ENCODE measurements at regions not wholly inside any gene's neighbourhood (a gene's known extent, or its start where the extent isn't known, plus 50 kb on each side); places are given as distances from the start of the nearest gene placed in this dataset.
A peak's percentile ranks its signal among the peaks of the same experiment; 100 is the strongest.
"Not testable (repeated sequence)": the region's sequence is repeated elsewhere in the genome, so short reads cannot be mapped to it uniquely, and the experiment has no call there.

- peaks cover 3 to 23% (median 15%) of the 10 kb centered on the region in 4 donors for H3K4me1 ChIP-seq
- H3K27ac ChIP-seq: no peak overlapping the region
- no peaks in the 10 kb centered on the region for H3K9me3 ChIP-seq
- H3K36me3 ChIP-seq: no peaks in the 10 kb centered on the region
- H3K27me3 ChIP-seq: no peaks in the 10 kb centered on the region
- no peak for DNase-seq
- no peak overlapping the region for H3K4me3 ChIP-seq
- no peak for TF ChIP-seq POLR2AphosphoS5 (IDR thresholded peaks at IDR 0.05)
- TF ChIP-seq POLR2A (IDR thresholded peaks at IDR 0.05): no peak
- ATAC-seq (ENCODE audit: low FRiP score in 2 of 2): no peak
- 61 to 62% methylated on average over 5 of the region's 5 CpGs for WGBS, 2 donors
Measured at GRCh38 chr10:114713525-114714090, 55.5 kb upstream of the ABLIM1 start.

- H3K36me3 ChIP-seq: no peaks in the 10 kb centered on the region
- H3K4me1 ChIP-seq: peaks cover 3 to 23% (median 17%) of the 10 kb centered on the region in 4 donors
- H3K9me3 ChIP-seq: no peaks in the 10 kb centered on the region
- H3K4me3 ChIP-seq: no peak overlapping the region
- DNase-seq (no peak), ATAC-seq (ENCODE audit: low FRiP score in 2 of 2) (no peak)
- H3K27ac ChIP-seq: peak overlapping the region in 1 of 4 donors; percentile 19
- TF ChIP-seq POLR2A (IDR thresholded peaks at IDR 0.05) (no peak), CTCF (IDR thresholded peaks at IDR 0.05) (no peak), POLR2AphosphoS5 (IDR thresholded peaks at IDR 0.05) (no peak)
- H3K27me3 ChIP-seq: no peaks in the 10 kb centered on the region
- WGBS, 2 donors: 42 to 53% methylated on average over 5 of the region's 5 CpGs
Measured at GRCh38 chr10:114714281-114714741, 56.2 kb upstream of the ABLIM1 start.

- Histone ChIP-seq H3K36me3 (no peaks in the 10 kb centered on the region), H3K9me3 (no peaks in the 10 kb centered on the region), H3K27me3 (no peaks in the 10 kb centered on the region), H3K4me3 (no peak overlapping the region), H3K27ac (no peak overlapping the region), H3K4me1 (peaks cover 3 to 23% (median 18%) of the 10 kb centered on the region in 4 donors)
- no peak for DNase-seq
- ATAC-seq (ENCODE audit: low FRiP score in 2 of 2): peak in 1 of 2 donors; percentile 52
- 50 to 52% methylated on average over 7 of the region's 7 CpGs for WGBS, 2 donors
- TF ChIP-seq EP300 (IDR thresholded peaks at IDR 0.05) (no peak), CTCF (IDR thresholded peaks at IDR 0.05) (no peak), POLR2A (IDR thresholded peaks at IDR 0.05) (no peak), POLR2AphosphoS5 (IDR thresholded peaks at IDR 0.05) (no peak)
Measured at GRCh38 chr10:114715171-114715670, 57.1 kb upstream of the ABLIM1 start.

GRCh38 chr10:114716811-114717404 lies 58.8 kb upstream of the ABLIM1 start:
- 82 to 92% methylated on average over 2 of the region's 2 CpGs for WGBS, 2 donors
- no peaks in the 10 kb centered on the region for H3K9me3 ChIP-seq
- peaks cover 3 to 28% (median 19%) of the 10 kb centered on the region in 4 donors for H3K4me1 ChIP-seq
- H3K27ac ChIP-seq: no peak overlapping the region
- H3K27me3 ChIP-seq: no peaks in the 10 kb centered on the region
- TF ChIP-seq POLR2A (IDR thresholded peaks at IDR 0.05) (no peak), CTCF (IDR thresholded peaks at IDR 0.05) (no peak), EP300 (IDR thresholded peaks at IDR 0.05) (no peak), POLR2AphosphoS5 (IDR thresholded peaks at IDR 0.05) (no peak)
- H3K36me3 ChIP-seq: no peaks in the 10 kb centered on the region
- DNase-seq: no peak
- no peak overlapping the region for H3K4me3 ChIP-seq
- peak in 1 of 2 donors; percentile 41 for ATAC-seq (ENCODE audit: low FRiP score in 2 of 2)

GRCh38 chr10:114717881-114718280 lies 59.8 kb upstream of the ABLIM1 start:
- not testable (repeated sequence) for H3K9me3 ChIP-seq; H3K4me3 ChIP-seq; ATAC-seq (ENCODE audit: low FRiP score in 2 of 2); H3K36me3 ChIP-seq; H3K27me3 ChIP-seq; DNase-seq; H3K27ac ChIP-seq
- H3K4me1 ChIP-seq: peaks cover 3 to 28% (median 19%) of the 10 kb centered on the region in 4 donors

GRCh38 chr10:114718374-114718773 lies 60.3 kb upstream of the ABLIM1 start:
- DNase-seq (no peak), ATAC-seq (ENCODE audit: low FRiP score in 2 of 2) (no peak)
- Histone ChIP-seq H3K27ac (no peak overlapping the region), H3K4me3 (no peak overlapping the region), H3K4me1 (peaks cover 3 to 28% (median 17%) of the 10 kb centered on the region in 4 donors), H3K27me3 (no peaks in the 10 kb centered on the region), H3K9me3 (no peaks in the 10 kb centered on the region), H3K36me3 (no peaks in the 10 kb centered on the region)
- 85 to 89% methylated on average over 3 of the region's 3 CpGs for WGBS, 2 donors
- TF ChIP-seq POLR2A (IDR thresholded peaks at IDR 0.05) (no peak), POLR2AphosphoS5 (IDR thresholded peaks at IDR 0.05) (no peak), EP300 (IDR thresholded peaks at IDR 0.05) (no peak), CTCF (IDR thresholded peaks at IDR 0.05) (no peak)

All from upper lobe of left lung (tissue), 6 donors.